Aorta (tissue), 5 donors: ENCODE measurements at regions not wholly inside any gene's neighbourhood (a gene's known extent, or its start where the extent isn't known, plus 50 kb on each side); places are given as distances from the start of the nearest gene placed in this dataset.
A peak's percentile ranks its signal among the peaks of the same experiment; 100 is the strongest.

Experiments used
- ATAC-seq: fragments of 200-7000 bp; cut with Tn5 transposase; one replicate; pipeline ENCODE4 v1.9.1; 2022; ENCODE audit warnings: moderate library complexity; ENCODE audit not compliant: low FRiP score
- DNase-seq, 2 donors: peaks; one replicate each; pipeline ENCODE4 v3.0.0-alpha.2; 2020
- H3K27ac ChIP-seq, 2 donors: one replicate each; pipeline ENCODE4 v1.5.1; 2013; ENCODE audit warnings: low read length in 2 of 2, mild to moderate bottlenecking in 2 of 2, moderate library complexity in 2 of 2, control low read depth in 1 of 2, inconsistent platforms in 1 of 2, low read depth in 1 of 2
- H3K27me3 ChIP-seq, 2 donors: one replicate each; pipeline ENCODE4 v1.6.1; 2013; ENCODE audit warnings: control low read depth in 1 of 2, low read length in 1 of 2, mild to moderate bottlenecking in 1 of 2, moderate library complexity in 1 of 2; ENCODE audit not compliant: insufficient read depth in 2 of 2, control insufficient read depth in 1 of 2
- H3K36me3 ChIP-seq, 2 donors: one replicate each; pipeline ENCODE4 v1.6.1; 2013; ENCODE audit warnings: control low read depth in 1 of 2, low read length in 1 of 2, mild to moderate bottlenecking in 1 of 2; ENCODE audit not compliant: insufficient read depth in 2 of 2, control insufficient read depth in 1 of 2
- H3K4me1 ChIP-seq, 2 donors: one replicate each; pipeline ENCODE4 v1.6.1; 2013; ENCODE audit warnings: low read length in 2 of 2, control low read depth in 1 of 2, mild to moderate bottlenecking in 1 of 2, moderate library complexity in 1 of 2; ENCODE audit not compliant: insufficient read depth in 2 of 2, control insufficient read depth in 1 of 2
- H3K4me3 ChIP-seq, 2 donors: one replicate each; pipeline ENCODE4 v1.5.1; 2013; ENCODE audit warnings: low read length in 2 of 2, control low read depth in 1 of 2, mild to moderate bottlenecking in 1 of 2
- H3K9me3 ChIP-seq: one replicate; pipeline ENCODE4 v1.6.1; 2013; ENCODE audit warnings: mild to moderate bottlenecking, low read length; ENCODE audit not compliant: control insufficient read depth
- WGBS, 2 donors: extraction: QIAGEN DNeasy Blood & Tissue Kit; methylation state at CpG; one replicate each; pipeline ENCODE4 v1.1.7; 2013; 5-methylcytosine and 5-hydroxymethylcytosine counted together
- intact Hi-C, 2 donors: fragments of 100-400 bp; cut with DNase I; formaldehyde crosslinking; loops; one replicate each; pipeline versions ENCODE4 v1.14.2 to v1.15.0; 2022
- donor health status: healthy with polysubstance abuse.
- donor health status: Bipolar disorder and iron deficiency.
- donor health status: DM: no; HTN: no; CAD: no.
- donor health status: DM: no; HTN: no; CAD: no.
- donor health status: DM: yes; HTN: yes; CAD: no.

- Histone ChIP-seq H3K27ac (no peak overlapping the region), H3K27me3 (no peaks in the 10 kb centered on the region), H3K36me3 (no peaks in the 10 kb centered on the region), H3K9me3 (no peaks in the 10 kb centered on the region), H3K4me3 (no peak overlapping the region), H3K4me1 (no peaks in the 10 kb centered on the region)
- intact Hi-C loops, result no loop called here
- WGBS, 2 donors, result 57 to 61% methylated on average over 4 of the region's 4 CpGs
- DNase-seq, result no peak
- no peak for ATAC-seq
These were observed 1214.9 kb downstream of the PLA2G4A start for GRCh38 chr1:188043536-188044245.

GRCh38 chr1:188050250-188050649 lies 1221.5 kb downstream of the PLA2G4A start:
- no peaks in the 10 kb centered on the region for H3K4me1 ChIP-seq
- ATAC-seq (no peak), DNase-seq (no peak)
- no peak overlapping the region for H3K27ac ChIP-seq
- intact Hi-C loops, result no loop called here
- no peaks in the 10 kb centered on the region for H3K9me3 ChIP-seq
- H3K27me3 ChIP-seq, result no peaks in the 10 kb centered on the region
- H3K36me3 ChIP-seq, result no peaks in the 10 kb centered on the region
- no peak overlapping the region for H3K4me3 ChIP-seq

DNA sequence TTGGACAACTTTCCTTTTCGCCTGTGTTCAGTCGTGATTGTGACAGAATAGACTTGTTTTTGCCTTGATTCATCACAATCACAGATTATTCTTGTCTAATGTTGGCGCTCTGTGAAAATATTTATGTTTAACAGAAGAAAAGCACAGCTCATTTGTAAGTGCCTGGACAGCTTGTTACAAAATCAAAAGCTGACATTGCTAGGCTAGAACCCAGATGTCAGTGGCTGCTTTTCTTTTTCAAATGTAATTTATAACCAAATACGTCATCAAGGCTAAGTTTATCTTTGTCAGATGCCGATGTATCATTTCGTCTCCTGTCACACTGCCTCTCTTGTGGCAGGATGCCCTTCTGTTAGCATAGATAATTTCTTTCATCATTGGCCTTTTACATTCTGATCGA lies 1227.3 kb downstream of the PLA2G4A start:
- no peak overlapping the region for H3K27ac ChIP-seq
- 10 to 16% methylated on average over 7 of the region's 7 CpGs for WGBS, 2 donors
- no peak for DNase-seq
- intact Hi-C loops, result no loop called here
- H3K4me3 ChIP-seq, result no peak overlapping the region
- H3K36me3 ChIP-seq, result no peaks in the 10 kb centered on the region
- ATAC-seq, result no peak
- H3K27me3 ChIP-seq, result no peaks in the 10 kb centered on the region
- no peaks in the 10 kb centered on the region for H3K9me3 ChIP-seq
- no peaks in the 10 kb centered on the region for H3K4me1 ChIP-seq

DNA sequence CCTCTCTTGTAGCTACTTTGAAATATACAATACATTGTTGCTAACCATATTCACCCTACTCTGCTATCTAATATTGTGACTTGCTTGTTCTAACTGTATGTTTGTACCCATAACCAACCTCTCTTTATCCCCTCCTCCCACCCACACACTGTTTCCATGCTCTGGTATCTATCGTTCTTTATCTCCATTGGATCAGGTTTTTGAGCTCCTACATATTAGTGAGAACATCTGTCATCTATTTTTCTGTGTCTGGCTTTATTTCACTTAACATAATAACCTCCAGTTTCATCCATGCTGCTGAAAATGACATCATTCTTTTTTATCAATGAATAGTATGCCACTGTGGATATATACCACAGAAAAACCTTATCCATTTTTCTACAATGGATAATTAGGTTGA lies 1230.1 kb downstream of the PLA2G4A start:
- no peaks in the 10 kb centered on the region for H3K27me3 ChIP-seq
- no peak overlapping the region for H3K27ac ChIP-seq
- no peak overlapping the region for H3K4me3 ChIP-seq
- H3K36me3 ChIP-seq, result no peaks in the 10 kb centered on the region
- intact Hi-C loops, result no loop called here
- H3K9me3 ChIP-seq, result no peaks in the 10 kb centered on the region
- 36 to 39% methylated on average over 1 of the region's 1 CpG for WGBS, 2 donors
- no peak for ATAC-seq
- no peak for DNase-seq
- H3K4me1 ChIP-seq, result no peaks in the 10 kb centered on the region

- no peaks in the 10 kb centered on the region for H3K27me3 ChIP-seq
- no peaks in the 10 kb centered on the region for H3K36me3 ChIP-seq
- H3K9me3 ChIP-seq, result no peaks in the 10 kb centered on the region
- intact Hi-C loops, result no loop called here
- H3K4me1 ChIP-seq, result no peaks in the 10 kb centered on the region
- no peak overlapping the region for H3K4me3 ChIP-seq
- ATAC-seq, result no peak
- no peak overlapping the region for H3K27ac ChIP-seq
- DNase-seq, result no peak
These were observed 1233.1 kb downstream of the PLA2G4A start for GRCh38 chr1:188061881-188062280.

GRCh38 chr1:188062456-188062855 lies 1233.7 kb downstream of the PLA2G4A start:
- Histone ChIP-seq H3K27ac (no peak overlapping the region), H3K27me3 (no peaks in the 10 kb centered on the region), H3K36me3 (no peaks in the 10 kb centered on the region), H3K4me1 (no peaks in the 10 kb centered on the region), H3K4me3 (no peak overlapping the region), H3K9me3 (no peaks in the 10 kb centered on the region)
- 67 to 70% methylated on average over 1 of the region's 1 CpG for WGBS, 2 donors
- no peak for DNase-seq
- ATAC-seq, result no peak
- intact Hi-C loops, result no loop called here

DNA sequence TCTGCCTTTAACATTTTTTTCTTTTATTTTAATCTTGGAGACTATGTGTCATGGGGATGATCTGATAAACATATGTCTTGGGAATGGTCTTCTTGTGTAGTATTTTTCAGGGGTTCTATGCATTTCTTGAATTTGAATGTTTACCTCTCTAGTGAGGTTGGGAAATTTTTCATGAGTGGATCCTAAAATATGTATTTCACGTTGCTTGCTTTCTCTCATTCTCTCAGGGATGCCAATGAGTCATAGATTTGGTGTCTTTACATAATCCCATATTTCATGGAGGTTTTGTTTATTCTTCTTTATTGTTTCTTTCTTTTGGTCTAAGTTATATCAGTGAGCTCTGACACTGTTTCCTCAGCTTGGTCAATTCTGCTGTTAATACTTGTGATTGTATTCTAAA lies 1237.2 kb downstream of the PLA2G4A start:
- H3K36me3 ChIP-seq, result no peaks in the 10 kb centered on the region
- intact Hi-C loops, result no loop called here

GRCh38 chr1:188070848-188071247 lies 1242.1 kb downstream of the PLA2G4A start:
- intact Hi-C loops, result no loop called here
- Histone ChIP-seq H3K4me1 (no peaks in the 10 kb centered on the region), H3K36me3 (no peaks in the 10 kb centered on the region), H3K4me3 (no peak overlapping the region), H3K27ac (no peak overlapping the region), H3K27me3 (no peaks in the 10 kb centered on the region), H3K9me3 (peaks cover 3% of the 10 kb centered on the region)
- WGBS, 2 donors, result 87 to 100% methylated on average over 1 of the region's 1 CpG
- ATAC-seq (peak; percentile 26), DNase-seq (no peak)

More for the DNA sequence above, 1237.2 kb downstream of the PLA2G4A start:
- WGBS, 2 donors, result 54 to 62% methylated on average over 1 of the region's 1 CpG
- peaks cover 1% of the 10 kb centered on the region for H3K9me3 ChIP-seq
- H3K4me3 ChIP-seq, result no peak overlapping the region
- ATAC-seq (no peak), DNase-seq (no peak)
- H3K27ac ChIP-seq, result no peak overlapping the region
- H3K4me1 ChIP-seq, result no peaks in the 10 kb centered on the region
- H3K27me3 ChIP-seq, result no peaks in the 10 kb centered on the region

GRCh38 chr1:188089015-188089414 lies 1260.3 kb downstream of the PLA2G4A start:
- H3K27me3 ChIP-seq, result no peaks in the 10 kb centered on the region
- no peaks in the 10 kb centered on the region for H3K36me3 ChIP-seq
- no peak overlapping the region for H3K4me3 ChIP-seq
- intact Hi-C loops, result no loop called here
- no peaks in the 10 kb centered on the region for H3K9me3 ChIP-seq
- WGBS, 2 donors, result 52 to 58% methylated on average over 3 of the region's 3 CpGs
- DNase-seq (no peak), ATAC-seq (no peak)
- no peak overlapping the region for H3K27ac ChIP-seq
- H3K4me1 ChIP-seq, result no peaks in the 10 kb centered on the region
